ENCODE measurements at regions not wholly inside any gene's neighbourhood (a gene's known extent, or its start where the extent isn't known, plus 50 kb on each side); places are given as distances from the start of the nearest gene placed in this dataset.

GRCh38 chr2:235333076-235333475 is 160.8 kb upstream of the AGAP1 start:
- no peak for DNase-seq (ENCODE audit: low spot score)
- TF ChIP-seq, protein P1, sequence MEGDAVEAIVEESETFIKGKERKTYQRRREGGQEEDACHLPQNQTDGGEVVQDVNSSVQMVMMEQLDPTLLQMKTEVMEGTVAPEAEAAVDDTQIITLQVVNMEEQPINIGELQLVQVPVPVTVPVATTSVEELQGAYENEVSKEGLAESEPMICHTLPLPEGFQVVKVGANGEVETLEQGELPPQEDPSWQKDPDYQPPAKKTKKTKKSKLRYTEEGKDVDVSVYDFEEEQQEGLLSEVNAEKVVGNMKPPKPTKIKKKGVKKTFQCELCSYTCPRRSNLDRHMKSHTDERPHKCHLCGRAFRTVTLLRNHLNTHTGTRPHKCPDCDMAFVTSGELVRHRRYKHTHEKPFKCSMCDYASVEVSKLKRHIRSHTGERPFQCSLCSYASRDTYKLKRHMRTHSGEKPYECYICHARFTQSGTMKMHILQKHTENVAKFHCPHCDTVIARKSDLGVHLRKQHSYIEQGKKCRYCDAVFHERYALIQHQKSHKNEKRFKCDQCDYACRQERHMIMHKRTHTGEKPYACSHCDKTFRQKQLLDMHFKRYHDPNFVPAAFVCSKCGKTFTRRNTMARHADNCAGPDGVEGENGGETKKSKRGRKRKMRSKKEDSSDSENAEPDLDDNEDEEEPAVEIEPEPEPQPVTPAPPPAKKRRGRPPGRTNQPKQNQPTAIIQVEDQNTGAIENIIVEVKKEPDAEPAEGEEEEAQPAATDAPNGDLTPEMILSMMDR (IDR thresholded peaks at IDR 0.05; ENCODE audit: extremely low read depth, missing control alignments): no peak

GRCh38 chr2:235334179-235334578 is 159.7 kb upstream of the AGAP1 start:
- TF ChIP-seq, protein P1 (IDR thresholded peaks at IDR 0.05; ENCODE audit: extremely low read depth, missing control alignments): no peak
- no peak for DNase-seq (ENCODE audit: low spot score)

- TF ChIP-seq, protein P1 (IDR thresholded peaks at IDR 0.05; ENCODE audit: extremely low read depth, missing control alignments): no peak
- no peak for DNase-seq (ENCODE audit: low spot score)
Observed at GRCh38 chr2:235343156-235343774, 150.6 kb upstream of the AGAP1 start.

DNA sequence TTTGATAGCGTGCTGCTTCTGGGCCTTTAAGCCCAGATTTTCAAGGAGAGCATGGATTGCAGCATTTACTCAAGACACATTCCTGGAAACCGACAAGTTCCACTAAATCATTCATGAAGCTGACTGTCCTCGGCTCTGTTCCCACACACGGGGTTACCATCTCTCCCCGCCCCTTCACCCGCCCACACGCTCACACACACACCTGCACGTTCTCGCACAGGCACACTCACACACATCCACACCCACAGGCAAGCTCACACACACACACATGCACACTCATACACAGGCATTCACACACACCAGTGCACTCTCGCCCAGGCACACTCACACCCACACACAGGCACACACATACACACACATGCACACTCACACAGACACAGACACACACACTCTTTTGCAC is 150.0 kb upstream of the AGAP1 start:
- no peak for DNase-seq (ENCODE audit: low spot score)
- TF ChIP-seq, protein P1 (IDR thresholded peaks at IDR 0.05; ENCODE audit: extremely low read depth, missing control alignments): no peak

GRCh38 chr2:235345745-235346144 is 148.1 kb upstream of the AGAP1 start:
- TF ChIP-seq, protein P1 (IDR thresholded peaks at IDR 0.05; ENCODE audit: extremely low read depth, missing control alignments): no peak
- no peak for DNase-seq (ENCODE audit: low spot score)

- no peak for DNase-seq (ENCODE audit: low spot score)
Observed at GRCh38 chr2:235347691-235348090, 146.2 kb upstream of the AGAP1 start.

DNA sequence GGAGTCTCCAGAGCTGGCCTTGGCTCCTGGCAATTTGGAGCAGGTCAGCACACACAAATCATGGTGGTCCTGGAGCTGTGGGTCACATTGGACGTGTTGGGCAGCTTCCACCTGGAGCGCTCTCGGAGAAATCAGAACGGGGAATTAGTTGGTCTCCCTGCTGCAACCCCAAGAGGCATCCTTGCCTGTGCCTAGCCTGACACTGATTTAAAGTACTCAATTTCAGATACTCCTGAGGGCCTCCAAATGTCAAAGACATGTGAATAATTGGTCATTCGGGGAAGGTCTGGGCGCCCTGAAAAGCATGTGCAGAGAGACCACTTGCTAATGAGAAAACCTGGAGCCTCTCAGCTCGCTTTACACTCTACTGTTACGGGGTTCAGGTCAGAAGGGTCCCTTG is 145.5 kb upstream of the AGAP1 start:
- TF ChIP-seq, protein P1 (IDR thresholded peaks at IDR 0.05; ENCODE audit: extremely low read depth, missing control alignments): no peak
- DNase-seq (ENCODE audit: low spot score): no peak

More at GRCh38 chr2:235347691-235348090, 146.2 kb upstream of the AGAP1 start:
- TF ChIP-seq, protein P1 (IDR thresholded peaks at IDR 0.05; ENCODE audit: extremely low read depth, missing control alignments): no peak
